Mucosa of descending colon (tissue), 3 donors: ENCODE measurements at regions not wholly inside any gene's neighbourhood (a gene's known extent, or its start where the extent isn't known, plus 50 kb on each side); places are given as distances from the start of the nearest gene placed in this dataset.
"Not testable (repeated sequence)": the region's sequence is repeated elsewhere in the genome, so short reads cannot be mapped to it uniquely, and the experiment has no call there.

Experiments used
- ATAC-seq: fragments of 200-7000 bp; cut with Tn5 transposase; one replicate; pipeline ENCODE4 v1.9.1; 2020; ENCODE audit warnings: mild to moderate bottlenecking, moderate library complexity
- DNase-seq, 3 donors: peaks; one replicate each; pipeline ENCODE4 v3.0.0-alpha.2; 2020
- H3K36me3 ChIP-seq: fragments of 200-600 bp; one replicate; pipeline ENCODE4 v1.8.0; 2021; ENCODE audit warnings: low read depth, mild to moderate bottlenecking
- H3K4me1 ChIP-seq: fragments of 200-600 bp; one replicate; pipeline ENCODE4 v1.8.0; 2021; ENCODE audit warnings: low read depth, mild to moderate bottlenecking
- H3K4me3 ChIP-seq: fragments of 200-600 bp; one replicate; pipeline ENCODE4 v1.8.0; 2021; ENCODE audit warnings: mild to moderate bottlenecking
- H3K9me3 ChIP-seq: fragments of 200-600 bp; one replicate; pipeline ENCODE4 v1.8.0; 2021; ENCODE audit warnings: mild to moderate bottlenecking
- intact Hi-C, 2 donors: fragments of 100-400 bp; cut with DNase I in 1 of 2; cut with micrococcal nuclease in 1 of 2; formaldehyde crosslinking; loops; one replicate each; pipeline versions ENCODE4 v1.11.0 to v1.11.1; 2022; cut with DNase I, micrococcal nuclease
- TF ChIP-seq, protein P1 (sequence below): fragments of 200-600 bp; IDR thresholded peaks from one replicate; pipeline ENCODE4 v1.8.0; 2022; ENCODE audit warnings: antibody characterized with exemption, mild to moderate bottlenecking
- donor health status: DM: no; HTN: no; CAD: no; lungs with moderate emphysema.
- donor health status: DM: no; HTN: no; CAD: no.
- donor health status: DM: no; HTN: yes; CAD: no.

DNA sequence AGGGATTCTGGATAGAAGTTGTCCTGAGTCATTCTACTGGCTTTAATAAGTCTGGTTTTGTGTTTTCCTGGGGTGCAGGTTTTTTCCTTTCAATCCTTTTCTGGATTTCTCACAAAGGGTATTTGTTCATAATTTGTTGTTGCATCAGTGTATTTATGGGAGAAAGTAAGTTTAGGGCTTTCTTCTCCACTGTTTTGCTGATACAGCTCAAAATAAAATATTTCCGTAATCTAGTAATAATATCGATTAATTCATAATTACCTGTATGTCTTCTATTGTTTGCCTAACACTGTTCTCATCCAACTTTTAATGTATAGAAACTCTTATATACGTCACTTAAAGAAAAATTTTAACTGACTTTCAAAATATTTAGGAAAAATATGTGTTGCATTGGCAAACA lies 728.2 kb downstream of the LUZP2 start:
- TF ChIP-seq, protein P1, sequence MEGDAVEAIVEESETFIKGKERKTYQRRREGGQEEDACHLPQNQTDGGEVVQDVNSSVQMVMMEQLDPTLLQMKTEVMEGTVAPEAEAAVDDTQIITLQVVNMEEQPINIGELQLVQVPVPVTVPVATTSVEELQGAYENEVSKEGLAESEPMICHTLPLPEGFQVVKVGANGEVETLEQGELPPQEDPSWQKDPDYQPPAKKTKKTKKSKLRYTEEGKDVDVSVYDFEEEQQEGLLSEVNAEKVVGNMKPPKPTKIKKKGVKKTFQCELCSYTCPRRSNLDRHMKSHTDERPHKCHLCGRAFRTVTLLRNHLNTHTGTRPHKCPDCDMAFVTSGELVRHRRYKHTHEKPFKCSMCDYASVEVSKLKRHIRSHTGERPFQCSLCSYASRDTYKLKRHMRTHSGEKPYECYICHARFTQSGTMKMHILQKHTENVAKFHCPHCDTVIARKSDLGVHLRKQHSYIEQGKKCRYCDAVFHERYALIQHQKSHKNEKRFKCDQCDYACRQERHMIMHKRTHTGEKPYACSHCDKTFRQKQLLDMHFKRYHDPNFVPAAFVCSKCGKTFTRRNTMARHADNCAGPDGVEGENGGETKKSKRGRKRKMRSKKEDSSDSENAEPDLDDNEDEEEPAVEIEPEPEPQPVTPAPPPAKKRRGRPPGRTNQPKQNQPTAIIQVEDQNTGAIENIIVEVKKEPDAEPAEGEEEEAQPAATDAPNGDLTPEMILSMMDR = no peak
- no peak for ATAC-seq
- Histone ChIP-seq H3K9me3 (peaks cover 5% of the 10 kb centered on the region), H3K4me1 (no peaks in the 10 kb centered on the region), H3K36me3 (no peaks in the 10 kb centered on the region), H3K4me3 (no peak overlapping the region)
- intact Hi-C loops = no loop called here
- no peak for DNase-seq

DNA sequence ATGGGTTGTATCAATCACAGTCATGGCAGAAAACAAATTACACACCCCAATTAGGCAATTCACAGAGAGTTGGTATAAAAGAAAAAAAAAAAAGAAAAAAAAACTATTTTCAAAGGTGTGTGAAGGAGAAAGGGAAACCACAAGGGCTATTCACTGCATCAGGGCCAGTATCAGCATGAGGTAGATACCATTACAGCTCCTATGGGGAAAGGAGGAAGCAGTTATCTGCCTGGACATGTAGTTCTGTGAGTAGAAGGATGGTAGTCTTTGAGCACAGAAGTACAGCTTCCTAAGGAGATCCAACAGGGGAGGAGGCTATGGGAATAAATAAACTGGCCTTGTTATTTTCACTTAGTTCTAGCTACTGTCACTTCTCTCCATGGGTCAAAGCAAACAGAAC lies 746.1 kb downstream of the LUZP2 start:
- ATAC-seq (no peak), DNase-seq (no peak)
- H3K4me1 ChIP-seq = no peaks in the 10 kb centered on the region
- no peaks in the 10 kb centered on the region for H3K36me3 ChIP-seq
- TF ChIP-seq, protein P1 = no peak
- H3K9me3 ChIP-seq = peaks cover 20% of the 10 kb centered on the region
- intact Hi-C loops = no loop called here
- no peak overlapping the region for H3K4me3 ChIP-seq

DNA sequence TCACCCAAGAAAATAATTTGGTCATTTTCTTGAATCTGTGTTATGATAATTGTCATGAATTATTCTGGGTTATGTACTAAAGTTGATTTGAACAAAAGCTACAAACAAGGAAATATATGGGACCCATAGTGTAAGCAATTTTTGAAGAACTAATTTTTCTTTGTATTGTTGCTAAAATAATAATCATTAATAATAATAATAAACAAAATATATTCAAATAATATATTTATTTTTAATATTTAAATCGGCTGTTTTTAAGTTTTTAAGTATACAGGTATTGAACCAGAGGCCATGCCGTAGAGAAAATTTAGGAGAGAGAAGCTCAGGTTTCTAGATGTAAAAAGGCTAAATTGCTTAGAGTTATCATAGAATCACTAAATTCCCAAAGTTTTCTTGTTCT lies 747.3 kb downstream of the LUZP2 start:
- Histone ChIP-seq H3K36me3 (no peaks in the 10 kb centered on the region), H3K4me1 (no peaks in the 10 kb centered on the region), H3K9me3 (peaks cover 20% of the 10 kb centered on the region), H3K4me3 (no peak overlapping the region)
- intact Hi-C loops = no loop called here
- no peak for ATAC-seq
- TF ChIP-seq, protein P1 = no peak
- no peak for DNase-seq

DNA sequence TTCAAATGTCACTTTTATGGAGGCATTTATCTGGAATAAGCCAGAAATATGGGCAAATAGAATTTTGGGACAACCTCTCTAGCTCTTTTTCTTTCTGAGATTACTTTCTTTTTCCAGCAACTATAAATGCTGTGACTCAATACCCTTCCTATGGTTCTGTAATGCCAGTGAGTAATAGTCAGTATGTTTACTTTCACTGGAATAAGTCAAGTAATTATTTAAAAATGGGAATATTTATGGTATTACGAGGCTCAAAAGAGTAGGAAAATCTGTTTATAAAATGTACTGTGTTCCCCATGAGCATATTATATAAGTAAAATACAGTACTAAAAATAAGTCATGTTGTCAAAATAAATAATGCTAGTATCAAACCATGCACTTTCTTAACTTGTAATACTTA lies 750.5 kb downstream of the LUZP2 start:
- intact Hi-C loops = no loop called here
- TF ChIP-seq, protein P1 = no peak
- no peak for DNase-seq
- Histone ChIP-seq H3K36me3 (no peaks in the 10 kb centered on the region), H3K4me1 (no peaks in the 10 kb centered on the region), H3K4me3 (no peak overlapping the region), H3K9me3 (peaks cover 20% of the 10 kb centered on the region)
- ATAC-seq = no peak

DNA sequence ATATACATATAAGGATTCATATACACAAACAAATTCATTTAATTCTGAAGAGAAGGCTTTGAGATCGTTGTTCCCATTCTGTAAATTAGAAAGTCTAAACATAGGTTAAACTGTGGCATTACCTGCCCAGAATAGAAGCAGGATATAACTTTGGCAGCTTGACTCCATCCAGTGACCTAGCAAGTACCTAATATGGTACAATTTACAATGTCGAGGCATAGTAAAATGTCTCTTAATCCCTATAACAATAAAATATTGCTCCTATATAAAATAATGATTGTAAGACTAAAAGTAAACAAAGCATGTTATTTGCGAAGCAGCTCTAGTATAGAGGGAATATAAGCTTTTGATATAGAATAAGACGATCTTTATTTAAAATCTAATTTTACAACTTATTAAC lies 756.0 kb downstream of the LUZP2 start:
- no peaks in the 10 kb centered on the region for H3K36me3 ChIP-seq
- DNase-seq = no peak
- H3K9me3 ChIP-seq = no peaks in the 10 kb centered on the region
- no peak overlapping the region for H3K4me3 ChIP-seq
- intact Hi-C loops = no loop called here
- TF ChIP-seq, protein P1 = no peak
- ATAC-seq = no peak
- H3K4me1 ChIP-seq = no peaks in the 10 kb centered on the region

DNA sequence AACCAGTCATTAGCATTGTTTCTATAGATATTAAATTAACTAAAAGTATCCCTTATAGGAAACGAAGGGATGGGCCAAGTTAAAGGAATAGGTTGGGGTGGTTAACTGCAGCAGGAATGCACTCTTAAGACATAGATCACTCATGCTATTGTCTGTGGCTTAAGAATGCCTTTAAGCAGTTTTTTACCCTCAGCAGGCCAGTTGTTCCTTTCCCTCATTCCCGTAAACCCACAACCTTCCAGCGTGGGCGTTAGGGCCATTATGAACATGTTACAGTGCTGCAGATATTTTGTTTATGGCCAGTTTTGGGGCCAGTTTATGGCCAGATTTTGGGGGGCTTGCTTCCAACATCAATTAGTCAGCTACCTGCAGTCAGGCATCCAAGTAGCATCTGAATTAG lies 767.0 kb downstream of the LUZP2 start:
- DNase-seq, H3K36me3 ChIP-seq, intact Hi-C loops, H3K4me1 ChIP-seq, ATAC-seq, H3K4me3 ChIP-seq, H3K9me3 ChIP-seq: not testable (repeated sequence)
